IPS-20b (cell line): ENCODE measurements at regions not wholly inside any gene's neighbourhood (a gene's known extent, or its start where the extent isn't known, plus 50 kb on each side); places are given as distances from the start of the nearest gene placed in this dataset.

Experiments
- H3K27ac ChIP-seq: one replicate; pipeline ENCODE4 v1.5.1; 2013; ENCODE audit warnings: low read length
- H3K27me3 ChIP-seq: 2 replicates; pipeline ENCODE4 v1.6.1; 2013; ENCODE audit warnings: mild to moderate bottlenecking, low read length, inconsistent platforms; ENCODE audit not compliant: insufficient read depth
- H3K36me3 ChIP-seq: 2 replicates; pipeline ENCODE4 v1.6.1; 2013; ENCODE audit warnings: low read depth, mild to moderate bottlenecking, inconsistent platforms, low read length, moderate library complexity; ENCODE audit not compliant: insufficient read depth
- H3K4me1 ChIP-seq: 2 replicates; pipeline ENCODE4 v1.6.1; 2013; ENCODE audit warnings: mild to moderate bottlenecking, control low read depth, inconsistent platforms, low read length, moderate library complexity; ENCODE audit not compliant: insufficient read depth
- H3K4me3 ChIP-seq: 2 replicates; pipeline ENCODE4 v1.5.1; 2013; ENCODE audit warnings: mild to moderate bottlenecking, low read length, inconsistent platforms
- H3K9ac ChIP-seq: 2 replicates; pipeline ENCODE4 v1.6.1; 2013; ENCODE audit warnings: low read depth, mild to moderate bottlenecking, inconsistent platforms, low read length, moderate library complexity
- H3K9me3 ChIP-seq: 2 replicates; pipeline ENCODE4 v1.6.1; 2013; ENCODE audit warnings: mild to moderate bottlenecking, low read depth, low read length, inconsistent platforms; ENCODE audit not compliant: insufficient read depth

DNA sequence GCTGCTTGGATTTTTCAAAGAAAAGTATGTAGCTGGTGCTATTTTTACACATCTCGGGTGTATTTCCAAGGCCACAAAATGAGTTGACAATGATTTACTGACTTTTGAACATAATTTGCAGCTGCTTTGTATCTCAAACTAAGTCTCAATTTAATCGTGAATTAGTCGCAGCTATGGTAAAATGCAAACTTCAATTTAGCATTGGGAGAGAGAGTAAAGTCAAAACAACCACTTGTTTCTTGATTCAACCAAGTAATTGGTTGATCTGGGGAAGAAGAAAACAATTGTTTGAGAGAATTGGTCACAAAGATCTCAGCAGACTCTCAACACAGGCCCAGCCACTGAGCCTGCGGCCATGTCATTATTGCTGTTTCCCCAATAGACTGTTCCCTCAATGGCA is 75.0 kb upstream of the DYRK2 start:
- Histone ChIP-seq H3K9ac (no peak overlapping the region), H3K9me3 (no peaks in the 10 kb centered on the region), H3K36me3 (no peaks in the 10 kb centered on the region), H3K4me1 (peaks cover 8% of the 10 kb centered on the region; the same call in 1 of the 2 replicates), H3K4me3 (no peak overlapping the region), H3K27me3 (no peaks in the 10 kb centered on the region), H3K27ac (no peak overlapping the region)

DNA sequence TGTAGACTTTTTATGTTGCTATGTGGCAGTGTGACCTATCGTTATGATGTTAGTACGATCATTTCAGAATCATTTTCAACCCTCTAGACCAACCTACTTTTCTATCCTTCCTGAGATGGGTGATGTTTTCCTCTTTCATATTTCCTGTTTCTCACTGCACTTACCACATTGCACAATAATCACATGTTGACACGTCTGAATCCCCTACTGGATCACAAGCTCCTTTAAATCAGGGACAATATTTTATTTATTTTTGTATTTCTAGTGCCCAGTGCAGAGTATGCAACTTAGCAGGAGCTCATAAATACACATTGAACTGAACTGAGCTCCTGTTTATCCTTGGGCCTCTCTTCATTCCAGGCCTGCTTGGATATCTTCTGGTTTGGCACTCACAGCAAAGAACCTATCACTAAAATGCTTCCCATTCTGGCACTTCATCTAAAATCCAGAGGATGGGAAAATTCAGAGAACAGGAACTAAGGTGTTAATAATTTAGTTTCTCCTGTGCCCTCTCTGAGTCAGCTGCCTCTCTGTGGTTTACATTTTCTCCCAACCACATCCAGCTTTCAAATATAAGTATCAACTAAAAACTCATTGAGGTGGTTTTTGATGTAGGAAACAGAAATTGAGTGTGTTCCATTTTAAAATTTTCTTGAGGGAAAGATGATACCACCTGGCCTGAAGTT is 69.4 kb upstream of the DYRK2 start:
- H3K36me3 ChIP-seq = no peaks in the 10 kb centered on the region
- no peak overlapping the region for H3K27ac ChIP-seq
- H3K4me1 ChIP-seq = no peaks in the 10 kb centered on the region
- no peak overlapping the region for H3K4me3 ChIP-seq
- no peak overlapping the region for H3K9ac ChIP-seq
- no peaks in the 10 kb centered on the region for H3K9me3 ChIP-seq
- H3K27me3 ChIP-seq = no peaks in the 10 kb centered on the region

DNA sequence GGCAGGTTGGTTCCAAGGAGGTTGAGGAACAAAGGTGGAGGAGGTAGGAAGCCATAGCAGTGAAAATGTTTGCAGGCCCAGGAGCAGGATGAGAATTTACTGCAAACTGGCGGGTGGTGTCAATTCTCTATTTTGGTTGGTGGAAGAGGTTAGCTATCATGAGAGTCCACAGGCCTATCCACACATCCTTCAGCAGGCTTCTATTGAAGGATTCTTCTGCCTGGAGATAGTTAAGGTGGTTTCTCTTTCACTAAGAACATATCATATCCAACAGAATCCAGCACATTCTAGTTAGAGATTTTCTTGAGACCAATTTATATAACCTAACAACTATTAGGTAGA is 68.9 kb upstream of the DYRK2 start:
- H3K9me3 ChIP-seq = no peaks in the 10 kb centered on the region
- no peaks in the 10 kb centered on the region for H3K27me3 ChIP-seq
- H3K36me3 ChIP-seq = no peaks in the 10 kb centered on the region
- no peak overlapping the region for H3K4me3 ChIP-seq
- H3K4me1 ChIP-seq = no peaks in the 10 kb centered on the region
- H3K9ac ChIP-seq = no peak overlapping the region
- no peak overlapping the region for H3K27ac ChIP-seq

DNA sequence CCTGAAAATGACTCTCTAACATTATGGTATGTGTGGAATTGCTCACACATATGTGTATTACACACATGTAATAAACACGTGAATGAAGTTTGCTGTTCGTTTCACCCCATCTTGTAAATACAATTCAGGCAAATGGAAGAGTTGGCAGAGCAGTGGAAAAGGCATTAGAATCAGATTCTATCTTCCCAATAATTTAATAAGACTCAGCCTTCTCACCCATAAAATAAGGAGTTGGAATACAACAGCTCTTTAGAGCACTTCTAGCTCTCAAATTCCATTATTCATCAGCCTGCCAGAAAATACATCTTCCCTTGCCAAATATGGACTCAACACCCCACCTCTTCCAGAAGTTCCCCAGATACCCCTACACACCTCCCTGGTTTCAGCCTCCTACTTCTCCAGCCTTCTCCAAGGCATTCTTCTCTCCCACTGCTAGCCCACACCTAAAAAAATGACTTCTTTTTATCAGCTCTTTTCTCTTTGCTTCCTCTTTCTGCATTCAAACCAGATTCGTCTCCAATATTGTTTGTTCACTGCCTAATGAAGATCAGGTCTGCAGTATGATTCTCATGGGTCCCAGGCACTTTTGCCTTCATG is 66.2 kb upstream of the DYRK2 start:
- no peaks in the 10 kb centered on the region for H3K36me3 ChIP-seq
- H3K4me3 ChIP-seq = no peak overlapping the region
- H3K27ac ChIP-seq = no peak overlapping the region
- no peak overlapping the region for H3K9ac ChIP-seq
- no peaks in the 10 kb centered on the region for H3K4me1 ChIP-seq
- H3K9me3 ChIP-seq = no peaks in the 10 kb centered on the region
- H3K27me3 ChIP-seq = no peaks in the 10 kb centered on the region

DNA sequence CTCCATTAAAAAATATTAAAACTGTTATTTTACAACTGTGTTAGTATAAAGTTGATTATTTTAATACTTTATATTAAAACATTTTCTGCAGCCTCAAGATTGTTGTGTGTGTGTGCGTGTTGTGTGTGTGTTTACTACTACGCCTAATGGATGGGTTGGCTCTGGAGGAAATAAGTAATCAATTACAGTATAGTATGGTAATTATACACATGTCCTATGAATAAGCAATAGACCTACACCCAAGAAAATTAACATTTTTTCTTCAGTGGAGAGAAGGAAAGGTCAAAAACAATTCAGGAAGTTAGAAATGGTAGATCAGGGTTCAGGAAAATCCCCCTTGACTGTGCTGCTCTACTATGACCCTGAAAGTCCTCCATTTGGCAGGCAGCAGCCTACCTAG is 65.7 kb upstream of the DYRK2 start:
- no peaks in the 10 kb centered on the region for H3K36me3 ChIP-seq
- no peak overlapping the region for H3K4me3 ChIP-seq
- H3K9ac ChIP-seq = no peak overlapping the region
- H3K27me3 ChIP-seq = no peaks in the 10 kb centered on the region
- H3K4me1 ChIP-seq = no peaks in the 10 kb centered on the region
- H3K9me3 ChIP-seq = no peaks in the 10 kb centered on the region
- no peak overlapping the region for H3K27ac ChIP-seq

DNA sequence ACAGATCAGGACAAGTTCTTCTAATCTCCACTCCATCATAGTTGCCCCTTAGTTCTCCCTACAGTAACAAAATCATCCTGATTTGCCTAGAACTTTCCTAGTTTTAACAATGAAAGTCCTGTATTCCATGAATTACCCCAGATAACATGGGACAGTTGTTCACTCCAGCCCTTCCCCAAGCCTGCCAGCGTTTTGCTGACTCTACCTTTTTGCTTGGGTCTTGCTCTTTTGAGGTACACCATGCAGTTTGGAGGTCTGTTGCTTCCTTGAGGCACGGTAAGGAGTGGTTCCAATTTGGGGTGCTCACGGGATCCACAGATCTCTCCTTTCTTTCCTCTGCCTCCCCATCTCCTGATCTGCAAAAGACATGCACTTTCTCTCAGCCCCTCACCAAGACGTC is 61.6 kb upstream of the DYRK2 start:
- Histone ChIP-seq H3K9ac (no peak overlapping the region), H3K4me3 (no peak overlapping the region), H3K4me1 (no peaks in the 10 kb centered on the region), H3K9me3 (no peaks in the 10 kb centered on the region), H3K27me3 (no peaks in the 10 kb centered on the region), H3K36me3 (no peaks in the 10 kb centered on the region), H3K27ac (no peak overlapping the region)

DNA sequence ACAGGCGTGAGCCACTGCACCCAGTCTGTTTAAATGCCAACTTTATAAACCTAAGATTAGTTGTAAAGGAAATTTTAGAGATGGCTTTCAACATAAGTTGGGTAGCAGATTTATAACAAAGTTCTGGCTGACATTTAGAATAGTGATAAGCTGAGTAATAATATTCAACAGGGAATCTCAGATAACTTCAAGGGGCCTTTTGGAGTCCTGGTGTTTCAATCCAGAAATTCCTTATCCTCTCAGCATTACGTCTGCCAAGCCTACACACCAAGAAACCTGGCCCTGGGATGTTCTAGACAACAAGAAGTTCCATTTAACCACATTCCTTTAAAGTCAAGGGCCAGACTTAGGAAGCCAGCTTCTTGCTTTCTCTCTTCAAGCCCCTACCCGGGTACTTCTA is 59.5 kb upstream of the DYRK2 start:
- no peak overlapping the region for H3K9ac ChIP-seq
- no peaks in the 10 kb centered on the region for H3K4me1 ChIP-seq
- H3K4me3 ChIP-seq = no peak overlapping the region
- H3K9me3 ChIP-seq = no peaks in the 10 kb centered on the region
- no peaks in the 10 kb centered on the region for H3K36me3 ChIP-seq
- no peak overlapping the region for H3K27ac ChIP-seq
- no peaks in the 10 kb centered on the region for H3K27me3 ChIP-seq

DNA sequence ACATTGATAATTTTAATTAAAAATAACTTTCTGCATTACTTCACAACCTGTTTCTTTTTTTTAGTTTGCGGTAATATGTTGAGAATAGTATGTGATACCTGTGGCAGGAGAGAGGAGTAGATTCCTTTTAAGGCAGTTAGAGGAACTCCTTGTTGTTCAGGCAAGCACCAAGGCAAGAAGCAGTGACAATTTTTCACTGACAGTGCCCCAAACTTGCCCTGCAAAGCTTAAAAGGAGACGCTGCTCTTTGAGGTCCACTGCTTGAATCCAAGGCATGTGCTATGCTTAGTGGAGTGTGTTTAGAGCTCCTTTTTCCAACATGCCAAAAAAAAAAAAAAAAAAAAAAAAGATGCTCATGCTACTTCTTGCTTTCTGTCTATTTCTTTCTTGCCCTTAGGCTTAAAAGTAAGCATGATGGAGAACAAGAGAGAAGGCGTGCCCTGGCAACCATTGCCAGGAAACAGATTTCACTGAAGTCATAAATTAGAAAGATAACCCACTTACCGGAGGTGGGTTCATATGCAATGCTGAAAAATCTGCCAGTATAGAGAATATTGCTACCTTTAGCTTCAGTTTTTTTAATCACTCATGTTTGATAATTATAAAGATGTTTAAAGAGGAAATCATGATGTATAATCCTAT is 58.3 kb upstream of the DYRK2 start:
- Histone ChIP-seq H3K4me1 (no peaks in the 10 kb centered on the region), H3K27me3 (no peaks in the 10 kb centered on the region), H3K4me3 (no peak overlapping the region), H3K27ac (no peak overlapping the region), H3K36me3 (no peaks in the 10 kb centered on the region), H3K9me3 (no peaks in the 10 kb centered on the region), H3K9ac (no peak overlapping the region)

DNA sequence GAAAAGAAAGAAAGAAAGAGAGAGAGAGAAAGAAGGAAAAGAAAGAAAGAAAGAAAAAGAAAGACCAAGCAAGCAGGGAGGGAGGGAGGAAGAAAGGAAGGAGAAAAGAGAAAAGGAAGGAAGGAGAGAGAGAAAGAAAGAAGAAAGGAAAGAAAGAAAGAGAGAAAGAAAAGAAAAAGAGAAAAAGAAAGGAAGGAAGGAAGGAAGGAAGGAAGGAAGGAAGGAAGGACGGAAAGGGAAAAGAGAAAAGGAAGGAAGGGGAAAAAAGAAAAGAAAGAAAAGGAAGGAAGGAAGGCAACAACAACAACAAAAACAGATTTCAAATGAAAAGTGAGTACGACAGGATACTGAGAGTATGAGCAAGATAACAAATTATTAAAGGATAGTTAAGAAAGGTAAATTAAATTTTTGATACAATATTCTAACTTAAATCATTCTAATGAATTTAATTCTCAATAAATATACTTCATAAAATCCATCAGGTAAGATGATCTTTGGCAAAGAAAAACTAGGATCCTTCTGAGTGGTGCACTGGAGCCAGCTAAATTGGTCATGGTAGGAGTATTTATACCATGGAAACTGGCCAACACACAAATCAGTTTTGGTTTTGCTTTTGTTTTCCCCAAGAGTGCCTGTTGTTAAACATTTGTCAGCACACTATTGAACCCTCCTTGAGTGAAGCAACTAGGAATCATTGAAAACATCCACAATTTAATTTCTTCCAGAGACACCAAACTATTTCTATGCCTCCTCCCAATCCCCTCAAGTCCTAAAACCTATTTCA is 56.1 kb upstream of the DYRK2 start:
- no peaks in the 10 kb centered on the region for H3K36me3 ChIP-seq
- no peaks in the 10 kb centered on the region for H3K27me3 ChIP-seq
- no peak overlapping the region for H3K4me3 ChIP-seq
- H3K9ac ChIP-seq = no peak overlapping the region
- H3K9me3 ChIP-seq = no peaks in the 10 kb centered on the region
- no peak overlapping the region for H3K27ac ChIP-seq
- H3K4me1 ChIP-seq = no peaks in the 10 kb centered on the region

DNA sequence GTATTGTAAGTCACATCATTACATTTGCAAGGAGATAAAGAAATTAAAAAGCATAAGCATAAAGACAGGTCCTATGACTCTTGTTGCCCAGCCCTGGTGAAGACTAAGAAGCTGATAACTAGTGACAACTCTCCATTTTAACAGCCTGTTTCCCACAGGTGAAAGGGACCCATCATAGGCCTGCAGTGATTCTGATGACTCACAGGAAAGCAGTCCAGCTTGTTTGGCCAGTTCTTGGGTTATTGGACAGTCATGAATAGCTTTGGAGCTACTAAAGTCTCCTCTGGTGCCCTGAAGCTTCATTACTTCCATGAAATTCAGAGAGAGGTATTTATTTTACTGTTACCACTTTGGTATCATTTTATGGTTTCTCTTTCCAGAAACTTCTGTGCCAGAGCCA is 55.5 kb upstream of the DYRK2 start:
- Histone ChIP-seq H3K36me3 (no peaks in the 10 kb centered on the region), H3K9ac (no peak overlapping the region), H3K9me3 (no peaks in the 10 kb centered on the region), H3K27ac (no peak overlapping the region), H3K4me1 (no peaks in the 10 kb centered on the region), H3K4me3 (no peak overlapping the region), H3K27me3 (no peaks in the 10 kb centered on the region)

DNA sequence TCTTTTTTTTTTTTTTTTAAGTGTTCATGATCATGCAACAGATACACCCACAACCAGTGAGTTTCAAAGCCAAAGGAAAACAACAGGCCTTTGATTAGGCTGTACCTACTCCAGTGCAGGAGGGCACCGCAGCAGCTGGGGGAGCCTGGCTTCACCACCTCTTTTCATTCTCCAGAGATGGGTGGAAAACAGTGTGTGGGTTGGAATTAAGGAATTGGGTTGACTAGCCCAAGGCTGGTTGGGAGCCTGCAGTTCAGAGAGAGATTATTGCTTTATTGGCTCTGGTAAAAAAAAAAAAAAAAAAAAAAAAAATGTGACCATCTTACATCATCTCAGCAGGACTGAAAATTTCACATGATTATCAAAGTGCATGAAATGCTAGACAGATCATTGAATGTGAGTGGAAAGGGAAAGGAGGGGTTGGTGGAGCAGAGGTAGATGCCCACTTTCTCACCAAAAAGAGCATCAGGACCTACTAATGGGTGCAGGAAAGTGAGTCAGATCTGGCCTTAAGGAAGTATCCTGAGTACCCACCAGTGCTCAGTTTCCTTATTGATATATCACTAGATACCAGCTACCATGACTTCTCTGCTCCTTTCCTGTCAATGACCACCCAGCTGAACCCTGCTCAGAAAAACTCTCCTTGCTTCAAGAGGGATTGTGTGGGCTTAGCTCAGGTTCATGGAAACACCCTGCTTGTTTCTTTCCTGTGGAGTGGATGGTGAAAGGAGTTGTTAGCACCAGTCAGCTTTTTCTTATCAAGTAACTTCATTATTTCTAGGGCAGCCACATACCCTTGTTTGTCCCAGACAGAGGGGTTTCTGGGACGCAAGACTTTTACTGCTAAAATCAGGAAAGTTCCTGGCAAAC is 54.8 kb upstream of the DYRK2 start:
- Histone ChIP-seq H3K9me3 (no peaks in the 10 kb centered on the region), H3K27ac (no peak overlapping the region), H3K4me3 (no peak overlapping the region), H3K36me3 (no peaks in the 10 kb centered on the region), H3K9ac (no peak overlapping the region), H3K4me1 (no peaks in the 10 kb centered on the region), H3K27me3 (no peaks in the 10 kb centered on the region)
